ENCODE measurements at regions not wholly inside any gene's neighbourhood (a gene's known extent, or its start where the extent isn't known, plus 50 kb on each side); places are given as distances from the start of the nearest gene placed in this dataset.

DNA sequence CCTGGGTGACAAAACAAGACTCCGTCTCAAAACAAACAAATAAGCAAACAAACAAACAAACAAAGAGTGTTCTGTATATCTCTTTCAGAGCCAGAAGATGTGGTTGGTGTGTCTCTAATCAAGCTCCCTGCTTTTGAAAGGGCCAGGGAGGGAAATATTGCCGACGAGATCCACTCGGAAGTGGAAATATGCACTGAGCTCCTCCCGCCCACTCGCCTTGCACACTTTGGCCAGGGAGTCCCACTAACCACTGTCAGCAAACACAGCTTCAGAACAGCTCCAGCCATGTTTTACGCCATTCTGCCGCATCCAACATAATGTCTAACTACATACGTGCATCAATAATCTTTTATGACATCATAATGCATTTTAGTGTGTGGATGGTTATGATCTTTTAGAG lies 155.5 kb upstream of the VSTM2B start:
- H3K4me1 Mint-ChIP-seq: no peaks in the 10 kb centered on the region
- DNase-seq (ENCODE audit: low spot score in 2 of 2) (no peak), ATAC-seq (replicated peaks; ENCODE audit: extremely low read depth, poor library complexity, severe bottlenecking) (no peak)
- H3K4me3 Mint-ChIP-seq: no peak overlapping the region
- H3K9me3 Mint-ChIP-seq: no peaks in the 10 kb centered on the region
- no peaks in the 10 kb centered on the region for H3K36me3 Mint-ChIP-seq (ENCODE audit: insufficient read depth)
- no peak overlapping the region for H3K27ac Mint-ChIP-seq (ENCODE audit: low read depth)
- H3K27me3 Mint-ChIP-seq: peaks cover 52% of the 10 kb centered on the region

DNA sequence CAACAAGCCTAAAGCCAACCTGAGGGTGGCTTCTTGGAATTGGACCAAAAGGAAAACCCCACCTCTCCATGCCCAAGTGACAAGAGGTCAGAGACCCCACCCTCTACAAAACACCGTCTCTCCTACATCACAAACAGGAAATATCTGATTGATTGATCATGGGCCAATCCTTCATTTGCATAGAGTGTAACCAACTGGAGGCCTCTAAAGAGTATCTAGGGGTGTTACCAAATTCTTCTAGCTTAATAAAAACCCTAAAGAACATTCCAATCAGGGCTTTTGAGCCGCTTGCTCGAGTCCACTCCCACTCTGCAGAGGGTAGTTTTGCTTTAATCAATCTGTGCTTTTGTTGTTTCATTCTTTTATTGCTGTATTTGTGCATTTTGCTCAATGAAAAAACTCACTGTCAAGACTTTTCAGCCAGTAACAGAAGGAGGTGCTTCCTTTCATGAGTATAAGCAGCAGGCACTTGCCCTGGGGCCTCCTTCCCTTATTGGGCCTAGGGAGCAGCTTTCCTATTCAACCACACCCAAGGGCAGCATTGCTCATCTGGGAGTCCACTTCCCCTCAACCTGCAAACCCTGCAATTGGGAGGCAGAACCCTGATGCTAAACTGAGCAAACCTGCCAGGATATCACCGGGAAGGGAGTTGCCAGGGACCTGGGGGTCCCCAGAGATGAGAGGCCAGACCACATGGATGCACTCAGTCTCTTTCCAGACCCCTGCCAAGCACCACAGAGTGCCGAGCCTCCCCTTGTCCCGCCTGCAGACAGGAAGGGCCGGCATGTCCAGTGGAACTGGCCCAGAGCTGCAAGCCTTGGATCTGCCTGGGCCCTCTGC lies 154.3 kb upstream of the VSTM2B start:
- Mint-ChIP-seq H3K27ac (ENCODE audit: low read depth) (no peak overlapping the region), H3K36me3 (ENCODE audit: insufficient read depth) (no peaks in the 10 kb centered on the region), H3K4me1 (no peaks in the 10 kb centered on the region), H3K4me3 (no peak overlapping the region), H3K27me3 (peaks cover 52% of the 10 kb centered on the region), H3K9me3 (no peaks in the 10 kb centered on the region)
- ATAC-seq (replicated peaks; ENCODE audit: extremely low read depth, poor library complexity, severe bottlenecking) (no peak), DNase-seq (ENCODE audit: low spot score in 2 of 2) (no peak)

DNA sequence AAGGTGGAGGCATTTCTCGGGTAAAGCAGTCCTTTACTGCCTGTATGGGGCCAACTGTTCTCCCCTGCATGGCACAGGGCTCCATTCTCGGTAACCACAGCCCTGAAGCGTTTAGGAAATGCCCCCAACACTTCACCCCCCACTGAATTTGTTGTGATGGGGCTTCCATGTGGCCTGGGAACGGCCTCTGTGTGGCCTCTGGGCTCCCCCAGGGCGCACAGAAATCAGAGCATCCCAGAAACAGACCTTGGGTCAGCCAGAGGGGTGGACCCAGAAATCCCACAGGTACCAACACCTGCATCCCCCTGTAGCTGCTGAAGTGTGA lies 153.7 kb upstream of the VSTM2B start:
- H3K27me3 Mint-ChIP-seq: peaks cover 46% of the 10 kb centered on the region
- no peak overlapping the region for H3K27ac Mint-ChIP-seq (ENCODE audit: low read depth)
- H3K36me3 Mint-ChIP-seq (ENCODE audit: insufficient read depth): no peaks in the 10 kb centered on the region
- H3K4me1 Mint-ChIP-seq: no peaks in the 10 kb centered on the region
- no peak for ATAC-seq (replicated peaks; ENCODE audit: extremely low read depth, poor library complexity, severe bottlenecking)
- no peak for DNase-seq (ENCODE audit: low spot score in 2 of 2)
- no peaks in the 10 kb centered on the region for H3K9me3 Mint-ChIP-seq
- H3K4me3 Mint-ChIP-seq: no peak overlapping the region

DNA sequence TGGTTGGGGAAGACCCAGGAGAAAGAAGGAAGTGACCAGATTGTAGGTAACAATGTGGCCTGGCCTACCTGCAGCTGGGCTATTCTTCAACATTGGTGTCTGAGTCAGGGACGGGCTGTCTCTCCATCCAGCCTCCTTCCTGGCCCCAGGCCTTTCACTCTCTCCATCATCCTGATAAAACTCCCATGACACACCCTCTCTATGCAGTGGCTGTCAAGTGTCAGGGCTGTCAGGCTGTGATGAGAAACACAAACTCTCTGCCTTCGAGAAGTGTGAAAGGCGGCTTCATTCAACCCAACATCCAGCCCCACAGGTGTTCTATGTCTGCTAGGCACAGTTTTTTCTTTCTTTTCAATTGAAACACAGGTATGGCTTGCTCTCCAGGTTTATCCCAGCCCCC lies 153.3 kb upstream of the VSTM2B start:
- H3K27ac Mint-ChIP-seq (ENCODE audit: low read depth): no peak overlapping the region

DNA sequence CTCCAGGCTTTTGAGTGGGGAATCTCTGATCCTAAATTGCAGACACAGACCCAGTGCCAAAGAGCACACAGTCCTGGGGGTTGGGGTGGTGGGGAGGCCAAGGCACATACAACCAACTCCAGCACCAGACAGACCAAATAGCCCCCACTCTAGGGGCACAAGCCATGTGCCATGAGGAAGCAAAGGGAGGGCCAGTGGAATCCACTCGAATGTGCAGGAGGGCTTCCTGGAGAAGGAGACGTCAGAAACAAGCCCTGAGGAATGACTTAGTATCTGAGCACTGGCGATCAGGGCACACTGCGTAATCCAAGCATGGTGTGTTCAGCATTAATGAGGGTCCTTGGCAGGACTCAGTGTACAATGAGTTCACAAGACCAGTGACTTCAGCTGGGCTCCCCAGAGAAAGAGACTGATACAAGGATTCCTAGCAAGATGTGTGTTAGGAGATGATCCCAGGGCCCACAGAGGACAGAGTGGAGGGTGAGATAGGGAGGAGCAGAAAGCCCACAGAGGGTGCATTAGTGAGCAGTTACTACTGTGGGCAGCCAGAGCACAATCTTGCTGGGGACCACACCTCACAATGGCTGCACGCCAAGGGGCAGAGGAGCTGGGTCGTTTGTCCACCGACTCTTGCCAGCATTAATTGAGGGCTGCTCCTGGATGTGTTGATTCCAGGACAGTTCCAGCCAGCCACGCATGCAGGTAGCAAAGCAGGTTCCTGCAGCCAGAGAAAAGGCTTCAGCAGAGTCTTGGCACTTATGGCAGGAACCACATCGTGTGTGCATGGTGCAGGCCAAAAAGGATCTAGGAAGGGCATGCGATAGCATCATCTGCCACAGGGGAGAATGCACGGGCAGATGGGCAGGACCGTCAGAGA lies 152.6 kb upstream of the VSTM2B start:
- Mint-ChIP-seq H3K36me3 (ENCODE audit: insufficient read depth) (no peaks in the 10 kb centered on the region), H3K27me3 (peaks cover 37% of the 10 kb centered on the region), H3K27ac (ENCODE audit: low read depth) (no peak overlapping the region), H3K4me1 (no peaks in the 10 kb centered on the region), H3K9me3 (no peaks in the 10 kb centered on the region), H3K4me3 (no peak overlapping the region)
- no peak for ATAC-seq (replicated peaks; ENCODE audit: extremely low read depth, poor library complexity, severe bottlenecking)
- DNase-seq (ENCODE audit: low spot score in 2 of 2): no peak

More for the DNA sequence above, 153.3 kb upstream of the VSTM2B start:
- no peak for DNase-seq (ENCODE audit: low spot score in 2 of 2)
- H3K4me1 Mint-ChIP-seq: no peaks in the 10 kb centered on the region
- H3K9me3 Mint-ChIP-seq: no peaks in the 10 kb centered on the region
- H3K4me3 Mint-ChIP-seq: no peak overlapping the region
- H3K27me3 Mint-ChIP-seq: peaks cover 42% of the 10 kb centered on the region
- H3K36me3 Mint-ChIP-seq (ENCODE audit: insufficient read depth): no peaks in the 10 kb centered on the region
- ATAC-seq (replicated peaks; ENCODE audit: extremely low read depth, poor library complexity, severe bottlenecking): no peak

DNA sequence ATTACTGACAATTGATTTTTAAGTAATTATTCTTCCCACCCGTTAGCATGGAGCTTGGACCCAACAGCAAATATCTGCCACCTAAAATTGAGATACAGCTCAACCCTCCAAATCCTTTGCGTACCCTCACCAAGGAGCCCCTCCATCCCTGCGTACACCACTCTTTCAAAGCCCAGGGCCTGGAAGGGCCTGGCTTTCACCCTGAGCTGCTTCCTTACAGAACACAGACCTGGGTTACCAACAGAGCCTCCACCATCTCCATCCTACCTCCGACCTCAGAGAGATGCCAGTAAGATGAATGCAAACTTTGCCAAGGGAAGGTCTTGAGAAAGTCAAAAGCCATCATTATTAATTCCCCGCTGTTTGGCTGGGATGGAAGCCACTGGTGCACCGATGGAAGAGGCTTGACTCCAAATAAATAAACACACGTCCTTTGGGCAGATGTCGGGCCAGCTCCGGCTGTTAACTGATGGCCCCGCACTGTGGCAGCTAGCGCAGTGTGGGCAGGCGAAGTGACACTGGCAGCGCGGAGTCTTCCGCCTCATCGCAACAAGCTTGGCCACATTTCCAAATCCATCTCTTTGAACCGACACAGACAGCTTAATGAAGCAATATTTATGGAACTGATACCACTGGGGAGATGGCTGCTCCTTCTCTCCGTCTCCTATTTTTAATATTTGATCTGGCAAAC lies 150.2 kb upstream of the VSTM2B start:
- no peaks in the 10 kb centered on the region for H3K4me1 Mint-ChIP-seq
- H3K27me3 Mint-ChIP-seq: peaks cover 57% of the 10 kb centered on the region
- H3K27ac Mint-ChIP-seq (ENCODE audit: low read depth): no peak overlapping the region
- no peaks in the 10 kb centered on the region for H3K9me3 Mint-ChIP-seq
- H3K36me3 Mint-ChIP-seq (ENCODE audit: insufficient read depth): no peaks in the 10 kb centered on the region
- ATAC-seq (replicated peaks; ENCODE audit: extremely low read depth, poor library complexity, severe bottlenecking): no peak
- no peak overlapping the region for H3K4me3 Mint-ChIP-seq
- DNase-seq (ENCODE audit: low spot score in 2 of 2): no peak

DNA sequence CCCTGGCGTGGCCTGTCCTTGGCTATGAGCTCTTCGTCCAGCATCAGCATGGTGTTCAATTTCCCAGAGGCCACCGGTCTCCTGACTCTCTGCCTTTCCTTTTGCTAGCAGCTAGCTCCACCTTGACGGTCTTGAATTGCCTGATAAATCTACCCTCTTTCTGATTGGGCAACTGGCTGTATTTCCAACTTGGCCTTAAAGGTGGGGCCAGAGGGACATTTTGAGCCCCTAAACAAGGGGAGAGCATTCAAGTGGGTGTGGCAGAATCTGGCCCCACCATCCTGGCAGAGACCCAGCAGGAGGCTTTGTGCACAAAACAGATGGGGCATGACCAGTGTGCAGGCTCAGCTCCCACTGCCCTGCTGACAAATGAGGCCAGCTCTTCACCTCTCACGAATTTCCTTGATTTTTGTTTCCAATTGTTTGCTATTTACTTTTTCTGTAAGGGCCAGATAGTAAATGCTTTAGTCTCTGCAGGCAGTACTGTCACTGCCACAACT lies 148.9 kb upstream of the VSTM2B start:
- no peak overlapping the region for H3K27ac Mint-ChIP-seq (ENCODE audit: low read depth)
- DNase-seq (ENCODE audit: low spot score in 2 of 2) (peak in 1 of 2 donors; percentile 7), ATAC-seq (replicated peaks; ENCODE audit: extremely low read depth, poor library complexity, severe bottlenecking) (no peak)
- H3K4me3 Mint-ChIP-seq: no peak overlapping the region
- H3K27me3 Mint-ChIP-seq: peaks cover 69% of the 10 kb centered on the region
- no peaks in the 10 kb centered on the region for H3K9me3 Mint-ChIP-seq
- no peaks in the 10 kb centered on the region for H3K36me3 Mint-ChIP-seq (ENCODE audit: insufficient read depth)
- H3K4me1 Mint-ChIP-seq: no peaks in the 10 kb centered on the region

DNA sequence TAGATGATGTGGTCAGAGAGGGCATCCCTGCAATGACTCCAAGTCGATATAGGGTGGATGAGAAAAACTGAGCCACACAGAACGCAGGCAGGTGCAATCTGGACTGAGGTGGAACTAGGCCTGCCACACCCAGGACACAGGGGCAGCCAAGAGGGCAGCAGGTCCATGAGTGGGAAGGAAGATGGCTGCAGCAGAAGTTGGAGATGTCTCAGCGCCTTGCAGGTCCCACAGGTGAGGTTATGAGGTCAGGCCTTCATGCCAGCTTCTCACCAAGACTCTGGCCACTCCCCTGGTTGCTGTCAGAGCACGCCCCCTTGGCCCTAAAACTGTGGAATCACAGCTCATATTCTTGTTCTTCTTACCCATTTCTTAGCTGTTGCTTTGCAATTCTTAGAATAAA lies 147.7 kb upstream of the VSTM2B start:
- no peak overlapping the region for H3K27ac Mint-ChIP-seq (ENCODE audit: low read depth)
- no peak overlapping the region for H3K4me3 Mint-ChIP-seq
- ATAC-seq (replicated peaks; ENCODE audit: extremely low read depth, poor library complexity, severe bottlenecking) (no peak), DNase-seq (ENCODE audit: low spot score in 2 of 2) (peak in 1 of 2 donors; percentile 3)
- H3K27me3 Mint-ChIP-seq: peaks cover 63% of the 10 kb centered on the region
- H3K4me1 Mint-ChIP-seq: no peaks in the 10 kb centered on the region
- H3K9me3 Mint-ChIP-seq: no peaks in the 10 kb centered on the region
- no peaks in the 10 kb centered on the region for H3K36me3 Mint-ChIP-seq (ENCODE audit: insufficient read depth)

DNA sequence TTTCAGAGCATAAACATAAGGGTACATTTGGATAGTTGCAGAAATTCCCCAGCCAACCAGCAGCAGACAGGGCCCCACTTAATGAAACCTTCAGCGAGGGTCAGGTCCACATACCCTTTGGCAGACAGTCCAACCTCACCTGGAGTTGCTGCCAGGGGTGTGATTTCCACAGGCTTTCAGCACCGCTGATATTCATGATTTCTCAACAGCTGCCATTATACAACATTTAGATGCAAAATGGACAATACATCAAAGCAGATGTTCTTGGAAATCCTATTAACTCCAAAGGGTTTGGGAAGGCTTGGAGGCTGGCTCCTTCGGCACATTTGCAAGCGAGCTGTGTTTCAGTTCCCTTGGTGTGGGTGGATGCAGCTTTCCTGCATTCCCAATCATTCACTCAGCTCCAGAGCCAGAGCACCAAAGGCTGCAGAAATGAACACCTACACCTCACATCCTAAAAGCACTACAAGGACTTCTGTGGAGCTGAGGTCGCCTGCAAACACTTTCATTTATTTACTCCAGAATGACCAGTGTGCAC lies 147.2 kb upstream of the VSTM2B start:
- no peaks in the 10 kb centered on the region for H3K4me1 Mint-ChIP-seq
- ATAC-seq (replicated peaks; ENCODE audit: extremely low read depth, poor library complexity, severe bottlenecking) (no peak), DNase-seq (ENCODE audit: low spot score in 2 of 2) (peak; percentile 1 to 3)
- peaks cover 58% of the 10 kb centered on the region for H3K27me3 Mint-ChIP-seq
- no peak overlapping the region for H3K4me3 Mint-ChIP-seq
- no peak overlapping the region for H3K27ac Mint-ChIP-seq (ENCODE audit: low read depth)
- H3K36me3 Mint-ChIP-seq (ENCODE audit: insufficient read depth): no peaks in the 10 kb centered on the region
- no peaks in the 10 kb centered on the region for H3K9me3 Mint-ChIP-seq

DNA sequence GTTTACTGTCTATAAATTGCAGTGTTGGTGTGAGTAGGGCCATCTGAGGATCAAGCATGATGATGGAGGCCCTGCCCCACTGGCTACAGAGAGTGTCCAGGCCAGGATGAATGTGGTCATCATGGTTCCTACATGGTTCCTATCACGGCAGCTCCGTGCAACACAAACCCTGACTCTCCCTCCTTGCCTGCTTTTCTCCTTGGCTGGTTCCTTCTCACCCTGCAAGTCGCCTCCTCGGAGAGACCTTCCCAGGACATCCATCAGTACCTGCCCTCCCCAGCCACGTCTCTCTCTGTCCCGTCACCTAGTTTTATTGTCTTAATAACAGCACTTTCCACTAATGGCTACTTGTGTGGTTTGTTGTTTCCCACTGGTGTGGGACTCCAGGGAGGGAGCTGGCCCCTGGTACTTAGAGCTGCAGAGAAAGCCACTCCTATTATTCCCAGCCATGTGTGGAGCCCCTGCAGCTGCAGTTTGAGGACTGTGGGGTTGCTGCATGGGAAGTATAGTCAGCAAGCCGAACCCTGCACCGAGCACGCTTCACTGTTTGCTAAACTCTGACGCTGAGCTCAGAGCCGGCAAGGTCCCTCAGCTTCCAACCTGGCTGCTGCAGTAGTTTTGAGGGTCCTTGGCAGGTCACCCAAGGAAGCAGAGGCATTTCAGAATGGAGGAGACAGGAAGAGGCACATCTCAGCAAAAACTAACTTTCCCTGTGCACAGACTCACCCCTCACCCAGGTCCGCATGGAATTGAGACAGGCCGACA lies 146.4 kb upstream of the VSTM2B start:
- Mint-ChIP-seq H3K4me1 (no peaks in the 10 kb centered on the region), H3K27me3 (peaks cover 58% of the 10 kb centered on the region), H3K36me3 (ENCODE audit: insufficient read depth) (peaks cover under 1% of the 10 kb centered on the region), H3K27ac (ENCODE audit: low read depth) (no peak overlapping the region), H3K4me3 (no peak overlapping the region), H3K9me3 (no peaks in the 10 kb centered on the region)
- ATAC-seq (replicated peaks; ENCODE audit: extremely low read depth, poor library complexity, severe bottlenecking) (no peak), DNase-seq (ENCODE audit: low spot score in 2 of 2) (peak; percentile 1 to 9)

DNA sequence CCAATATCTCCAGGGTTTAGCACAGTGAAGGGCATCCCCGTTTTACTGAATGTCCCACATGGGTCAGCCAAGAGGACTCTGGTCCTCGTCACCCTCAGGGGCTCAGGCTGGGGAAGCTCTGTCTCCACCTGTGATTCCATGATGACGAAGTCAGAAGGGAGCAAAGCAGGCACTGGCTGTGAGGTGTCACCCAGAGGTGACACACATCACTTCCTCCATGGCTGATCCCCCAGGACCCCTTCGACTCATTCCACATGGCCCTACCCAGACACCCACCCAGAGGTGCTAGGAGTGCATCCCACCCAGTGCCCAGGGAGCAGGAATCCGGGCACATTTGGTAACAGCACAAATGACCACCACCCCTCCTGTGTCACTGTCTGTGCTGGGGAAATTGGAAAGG lies 145.2 kb upstream of the VSTM2B start:
- no peaks in the 10 kb centered on the region for H3K4me1 Mint-ChIP-seq
- DNase-seq (ENCODE audit: low spot score in 2 of 2): no peak
- peaks cover 2% of the 10 kb centered on the region for H3K36me3 Mint-ChIP-seq (ENCODE audit: insufficient read depth)
- ATAC-seq (replicated peaks; ENCODE audit: extremely low read depth, poor library complexity, severe bottlenecking): no peak
- no peaks in the 10 kb centered on the region for H3K9me3 Mint-ChIP-seq
- no peak overlapping the region for H3K27ac Mint-ChIP-seq (ENCODE audit: low read depth)
- H3K27me3 Mint-ChIP-seq: peaks cover 64% of the 10 kb centered on the region
- H3K4me3 Mint-ChIP-seq: no peak overlapping the region

Measured in central memory CD8-positive, alpha-beta T cell (primary cell).